Islet precursor cell (in vitro differentiated cells): ENCODE measurements at regions not wholly inside any gene's neighbourhood (a gene's known extent, or its start where the extent isn't known, plus 50 kb on each side); places are given as distances from the start of the nearest gene placed in this dataset.
"Not testable (repeated sequence)": the region's sequence is repeated elsewhere in the genome, so short reads cannot be mapped to it uniquely, and the experiment has no call there.

ENCODE experiments used
- DNase-seq: peaks from one replicate; pipeline ENCODE4 v3.0.0-alpha.2; 2018

GRCh38 chr13:111413407-111414187, 93.2 kb downstream of the TEX29 start:
- no peak for DNase-seq

- no peak for DNase-seq
These were observed 93.9 kb downstream of the TEX29 start for GRCh38 chr13:111414341-111414740.

GRCh38 chr13:111415246-111415645, 94.8 kb downstream of the TEX29 start:
- no peak for DNase-seq

GRCh38 chr13:111415765-111416164, 95.3 kb downstream of the TEX29 start:
- no peak for DNase-seq

GRCh38 chr13:111418101-111418500, 97.7 kb downstream of the TEX29 start:
- no peak for DNase-seq

GRCh38 chr13:111420113-111420876, 99.9 kb downstream of the TEX29 start:
- DNase-seq, result no peak

- no peak for DNase-seq
These were observed 100.8 kb downstream of the TEX29 start for GRCh38 chr13:111421216-111421615.

- DNase-seq, result no peak
These were observed 101.9 kb downstream of the TEX29 start for GRCh38 chr13:111422348-111422747.

GRCh38 chr13:111423168-111423785, 102.8 kb downstream of the TEX29 start:
- peak; percentile 81 for DNase-seq

- DNase-seq, result no peak
These were observed 103.7 kb downstream of the TEX29 start for GRCh38 chr13:111424134-111424533.

GRCh38 chr13:111425326-111425725, 104.9 kb downstream of the TEX29 start:
- no peak for DNase-seq

- peak; percentile 65 for DNase-seq
These were observed 108.7 kb downstream of the TEX29 start for GRCh38 chr13:111429064-111429558.

- DNase-seq, result no peak
These were observed 110.8 kb downstream of the TEX29 start for GRCh38 chr13:111431206-111431605.

- DNase-seq, result no peak
These were observed 114.2 kb downstream of the TEX29 start for GRCh38 chr13:111434578-111435159.

GRCh38 chr13:111436446-111436845, 116.0 kb downstream of the TEX29 start:
- DNase-seq, result no peak

GRCh38 chr13:111437417-111437816, 117.0 kb downstream of the TEX29 start:
- no peak for DNase-seq

- DNase-seq, result no peak
These were observed 117.6 kb downstream of the TEX29 start for GRCh38 chr13:111437856-111438547.

GRCh38 chr13:111440492-111440891, 120.0 kb downstream of the TEX29 start:
- DNase-seq, result not testable (repeated sequence)

- DNase-seq, result no peak
These were observed 123.5 kb downstream of the TEX29 start for GRCh38 chr13:111443981-111444380.

GRCh38 chr13:111448504-111448903, 128.1 kb downstream of the TEX29 start:
- no peak for DNase-seq

GRCh38 chr13:111449041-111449440, 128.6 kb downstream of the TEX29 start:
- no peak for DNase-seq

- no peak for DNase-seq
These were observed 131.0 kb downstream of the TEX29 start for GRCh38 chr13:111451402-111451801.
